ENCODE measurements at regions not wholly inside any gene's neighbourhood (a gene's known extent, or its start where the extent isn't known, plus 50 kb on each side); places are given as distances from the start of the nearest gene placed in this dataset.
A peak's percentile ranks its signal among the peaks of the same experiment; 100 is the strongest.

DNA sequence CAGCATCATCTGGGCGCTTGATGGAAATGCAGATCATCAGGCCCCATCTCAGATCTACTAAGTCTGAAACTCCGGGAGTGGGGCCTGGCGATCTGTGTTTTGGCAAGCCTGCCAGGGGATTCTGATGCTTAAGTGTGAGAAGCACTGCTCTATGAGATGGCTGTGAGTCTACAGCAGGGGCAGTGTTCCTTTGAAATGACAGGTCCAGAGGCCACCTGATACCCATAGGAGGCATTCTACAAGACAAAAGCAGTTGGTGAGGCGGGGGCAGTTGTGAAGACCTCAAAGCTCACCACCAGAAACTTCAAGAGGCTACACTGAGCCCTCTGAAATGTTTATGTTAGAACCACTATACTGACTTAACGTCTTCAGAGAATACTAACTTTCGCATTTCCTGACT, 86.9 kb upstream of the SPATA31D4 start:
- no peak for DNase-seq

DNA sequence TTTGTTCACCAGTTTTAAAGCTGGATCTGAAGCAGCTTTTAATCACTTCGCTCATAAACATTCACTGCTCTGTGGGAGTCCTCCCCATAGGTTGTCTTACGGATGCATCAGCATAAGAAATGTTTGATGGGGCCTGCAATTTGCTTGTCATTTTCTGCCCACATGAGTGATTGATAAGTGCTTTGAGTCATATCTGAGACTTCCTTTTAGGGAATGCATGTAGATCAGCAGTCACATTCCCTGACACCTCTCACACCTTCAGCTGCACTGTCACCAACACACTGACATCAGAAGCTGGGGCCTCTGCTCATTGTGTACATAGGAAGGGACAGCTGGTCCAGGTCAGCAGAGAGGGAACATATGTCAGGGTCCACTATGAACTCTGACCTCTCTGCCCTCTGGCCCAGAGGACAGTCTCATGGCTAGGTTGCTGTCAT, 84.1 kb upstream of the SPATA31D4 start:
- DNase-seq = peak in 1 of 58 donors; percentile 23

DNA sequence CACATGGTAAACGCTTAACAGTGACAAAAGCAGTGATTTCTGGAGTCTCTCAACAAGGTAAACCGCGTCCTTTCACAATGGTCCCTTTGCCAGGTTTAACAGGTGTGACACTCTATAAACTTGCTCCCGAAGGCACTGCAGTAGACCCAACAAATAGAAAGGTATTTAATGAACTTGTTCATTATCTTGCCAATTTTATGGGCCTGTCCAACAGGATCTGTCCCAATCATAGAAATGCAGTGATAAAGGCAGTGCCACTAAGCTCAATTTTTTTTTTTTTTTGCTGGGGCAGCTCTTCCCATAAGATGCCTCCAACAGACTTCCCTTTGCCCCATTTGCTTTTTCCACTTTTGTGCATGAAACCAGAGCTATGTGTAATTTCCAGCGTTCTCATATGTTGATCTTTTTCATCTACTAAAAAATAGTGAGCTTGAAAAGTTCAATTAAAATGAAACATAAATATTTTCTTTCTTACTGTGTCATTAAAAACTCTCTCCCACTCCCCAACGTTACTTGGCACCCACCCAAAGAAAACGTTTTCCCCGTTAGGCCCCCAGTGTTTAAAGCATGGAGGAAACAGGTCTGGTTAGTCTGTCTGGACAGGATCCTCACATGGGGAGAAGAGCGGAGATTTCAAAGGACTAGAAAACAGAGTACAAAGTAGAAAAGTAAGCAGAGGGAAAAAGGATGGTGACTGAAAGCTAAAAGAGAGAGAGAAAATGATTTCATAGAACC, 80.9 kb upstream of the SPATA31D4 start:
- no peak for DNase-seq

DNA sequence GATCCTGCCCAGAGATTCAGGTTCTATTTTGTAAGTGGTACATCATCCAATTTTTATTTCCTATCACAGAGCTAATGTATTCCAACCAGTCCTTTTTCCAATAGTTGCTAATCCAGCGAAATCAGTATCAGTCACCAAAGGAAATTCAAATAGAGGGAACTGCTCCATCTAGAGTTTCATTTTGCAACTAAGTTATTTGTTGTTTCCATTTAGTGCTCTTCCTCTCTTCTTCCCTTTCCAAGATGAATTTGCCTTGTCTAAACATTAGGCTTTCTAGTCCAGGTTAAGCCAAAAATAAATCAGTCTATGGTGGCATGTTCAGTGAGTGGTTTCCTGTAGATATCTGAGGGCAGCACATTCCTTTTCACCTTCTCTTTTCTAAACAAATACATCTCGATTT, 79.8 kb upstream of the SPATA31D4 start:
- peak in 1 of 58 donors; percentile 29 for DNase-seq

DNA sequence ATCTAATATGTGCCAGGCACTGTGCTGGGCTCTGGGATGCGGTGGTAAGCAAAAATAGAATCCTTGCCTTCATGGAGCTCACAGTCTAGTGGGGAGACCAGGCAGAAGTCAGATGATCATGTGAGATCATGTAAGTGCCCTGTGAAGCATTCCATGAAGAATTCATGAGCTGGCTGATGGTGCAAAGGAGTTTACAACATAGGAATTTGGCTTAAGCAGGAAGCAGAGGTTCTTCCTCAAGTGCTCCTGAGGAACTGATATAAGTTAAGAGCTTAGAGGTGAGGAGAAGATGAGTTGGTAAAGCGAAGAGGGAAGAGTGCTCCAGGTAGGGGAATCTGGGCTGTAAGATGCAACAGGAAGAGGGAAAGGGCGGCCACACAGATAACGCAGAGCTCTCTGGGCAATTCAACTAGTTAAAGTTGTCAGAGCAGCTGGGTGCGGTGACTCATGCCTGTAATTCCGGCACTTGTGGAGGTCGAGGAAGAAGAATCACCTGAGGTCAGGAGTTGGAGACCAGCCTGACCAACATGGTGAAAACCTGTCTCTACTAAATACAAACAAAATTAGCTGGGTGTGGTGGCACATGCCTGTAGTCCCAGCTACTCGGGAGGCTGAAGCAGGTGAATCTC, 78.5 kb upstream of the SPATA31D4 start:
- no peak for DNase-seq

DNA sequence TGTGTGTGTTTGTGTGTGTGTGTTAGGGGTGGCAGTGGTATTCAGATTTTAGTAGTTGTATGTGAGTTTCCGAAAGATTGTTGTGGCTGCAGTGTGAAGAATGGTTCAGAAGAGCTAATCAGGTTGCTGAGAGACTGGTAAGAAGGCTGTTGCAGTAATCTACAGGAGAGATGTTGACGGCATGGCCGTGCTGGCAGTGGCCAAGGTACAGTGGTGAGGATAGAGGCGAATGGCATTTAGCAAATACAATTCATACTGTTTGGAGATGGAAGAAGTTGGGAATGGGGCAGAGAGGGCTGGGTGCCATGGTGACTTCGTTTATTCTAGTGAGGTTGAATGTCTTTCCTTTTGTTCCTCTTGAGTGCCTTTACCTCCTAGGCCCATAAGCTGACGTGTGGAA, 77.5 kb upstream of the SPATA31D4 start:
- DNase-seq = no peak

DNA sequence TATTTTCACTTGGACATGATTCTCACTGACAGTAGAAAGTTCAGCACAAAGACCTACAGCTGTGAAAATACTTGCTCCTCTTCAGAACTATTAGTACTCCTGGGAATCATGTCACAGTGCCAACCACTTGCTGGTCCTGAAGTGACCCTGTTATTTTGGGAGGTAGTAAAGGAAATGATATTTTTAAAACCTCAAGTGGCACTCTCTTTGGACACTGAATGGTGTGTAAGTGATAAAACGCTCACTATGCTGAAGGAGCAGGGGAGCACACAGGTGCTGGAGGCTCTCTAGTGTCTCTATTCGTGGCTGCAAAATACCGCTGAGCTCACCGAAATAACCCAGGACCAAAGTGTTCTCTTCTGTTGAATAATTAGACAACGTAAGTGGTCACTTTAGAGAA, 76.9 kb upstream of the SPATA31D4 start:
- no peak for DNase-seq

DNA sequence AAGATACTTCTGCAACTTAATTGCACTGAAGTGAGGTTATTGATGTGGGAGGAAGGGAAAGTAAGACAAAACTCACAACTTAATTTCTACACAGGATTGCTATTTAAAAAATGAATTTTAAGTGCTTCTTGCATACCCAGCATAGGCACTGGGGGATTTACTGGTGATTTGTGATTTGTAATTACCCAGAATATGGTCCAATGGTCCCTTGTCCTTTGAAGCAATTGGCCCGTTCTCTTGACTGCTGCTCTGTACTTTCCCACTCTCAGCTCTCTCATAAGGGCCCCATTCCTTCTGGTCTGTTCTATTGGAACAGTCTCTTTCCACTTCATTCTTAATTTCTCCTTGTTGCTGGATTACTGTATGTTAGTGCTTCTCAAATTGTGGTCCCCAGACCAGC, 75.4 kb upstream of the SPATA31D4 start:
- no peak for DNase-seq

DNA sequence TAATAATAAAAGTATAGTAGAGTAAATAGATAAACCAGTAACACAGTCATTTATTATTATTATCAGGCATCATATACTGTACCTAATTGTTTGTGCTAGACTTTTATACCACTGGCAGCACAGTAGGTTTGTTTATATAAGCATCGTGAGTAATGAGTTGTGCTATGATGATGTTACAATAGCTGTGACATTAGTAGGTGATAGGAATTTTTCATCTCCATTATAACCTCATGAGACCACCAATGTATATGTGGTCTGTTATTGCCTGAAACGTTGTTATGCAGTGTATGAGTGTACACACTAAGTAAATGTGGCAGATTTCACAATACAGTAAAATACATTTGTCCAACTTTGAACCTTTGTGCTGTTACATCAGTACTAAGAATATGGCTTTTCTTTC, 72.7 kb upstream of the SPATA31D4 start:
- no peak for DNase-seq

DNA sequence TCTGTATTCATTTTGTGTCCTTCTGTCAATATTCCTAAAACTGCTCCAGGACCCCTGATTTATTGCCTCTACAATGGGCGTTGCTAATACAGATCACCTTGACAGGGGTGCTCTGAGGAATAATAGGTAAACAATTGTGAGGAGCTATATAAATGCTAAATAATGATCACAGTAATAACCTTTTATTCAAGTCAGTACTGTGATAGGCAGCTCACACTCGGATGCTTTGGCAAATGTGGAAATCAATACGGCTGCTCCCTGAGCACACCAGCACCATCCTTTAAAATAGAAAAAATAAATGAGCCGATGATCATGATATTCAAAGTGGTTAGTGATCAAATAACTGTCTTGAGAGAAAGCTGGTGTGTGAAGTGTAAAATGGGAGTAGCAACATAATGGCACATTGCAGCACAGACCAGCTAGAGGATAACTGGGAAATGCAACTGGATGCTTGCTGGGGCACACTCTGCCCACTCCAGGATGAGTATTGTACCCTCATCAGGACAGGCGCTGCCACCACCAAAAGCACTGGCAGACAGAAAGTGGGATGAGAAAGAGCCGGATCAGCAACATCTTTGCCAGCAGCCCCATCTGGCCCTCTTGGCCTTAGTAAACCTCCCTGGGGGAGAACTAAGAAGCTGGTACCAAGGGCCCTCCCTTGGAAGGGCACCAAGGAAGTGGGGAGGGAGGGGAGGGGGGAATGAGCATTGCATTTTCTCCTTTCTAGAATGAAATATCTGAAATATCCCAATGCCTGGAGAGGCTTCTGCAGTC, 69.4 kb upstream of the SPATA31D4 start:
- no peak for DNase-seq

DNA sequence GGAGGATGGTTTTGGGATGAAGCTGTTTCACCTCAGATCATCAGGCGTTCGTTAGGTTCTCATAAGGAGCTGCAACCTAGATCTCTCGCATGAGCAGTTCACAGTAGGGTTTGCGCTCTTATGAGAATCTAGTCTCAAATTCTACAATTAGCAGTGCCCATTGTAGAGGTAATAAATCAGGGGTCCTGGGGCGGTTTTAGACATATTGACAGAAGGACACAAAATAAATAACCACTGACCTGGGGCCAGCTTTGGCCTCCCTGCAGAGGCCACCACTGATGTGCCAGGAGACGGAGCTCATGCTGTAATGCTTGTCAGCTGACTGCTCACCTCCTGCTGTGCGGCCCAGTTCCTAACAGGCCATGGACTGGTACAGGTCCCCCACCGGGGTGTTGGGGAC, 67.6 kb upstream of the SPATA31D4 start:
- no peak for DNase-seq

DNA sequence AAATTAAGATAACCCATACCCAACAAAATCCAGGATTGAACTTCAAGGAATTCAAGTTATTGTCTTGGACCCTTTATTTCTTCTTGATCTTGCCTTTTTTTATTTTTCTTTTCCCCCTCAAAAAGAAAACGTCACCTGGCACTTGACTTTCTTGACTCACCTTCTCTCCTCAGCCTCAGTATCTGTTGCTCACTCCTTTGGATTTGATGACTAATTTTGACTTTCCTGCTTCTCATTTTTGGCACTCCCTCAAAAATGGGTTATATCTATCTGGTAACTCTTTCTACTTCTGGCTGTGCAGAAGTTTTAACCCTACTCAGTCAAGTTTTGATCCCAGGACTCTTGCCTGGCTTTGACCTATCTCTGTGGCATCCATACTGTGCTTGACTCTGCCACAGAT, 66.6 kb upstream of the SPATA31D4 start:
- no peak for DNase-seq

DNA sequence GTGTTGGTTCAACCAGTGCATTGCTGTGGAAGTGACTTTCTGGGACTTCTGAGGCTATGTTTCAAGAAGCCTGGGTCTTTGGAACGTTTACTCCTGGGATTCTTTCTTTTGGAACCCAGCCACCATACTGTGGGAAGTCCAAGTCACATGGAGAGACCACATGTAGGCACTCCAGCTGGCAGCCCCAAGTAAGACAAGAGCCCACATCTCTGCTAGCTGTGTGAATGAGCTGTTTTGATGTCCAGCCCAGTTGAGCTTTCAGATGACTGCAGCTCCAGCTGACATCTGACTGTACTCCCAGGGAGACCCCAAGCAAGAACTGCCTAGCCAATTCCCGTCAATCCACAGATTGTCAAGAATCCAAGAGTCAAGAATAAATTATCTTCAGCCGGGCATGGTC, 60.1 kb upstream of the SPATA31D4 start:
- no peak for DNase-seq

DNA sequence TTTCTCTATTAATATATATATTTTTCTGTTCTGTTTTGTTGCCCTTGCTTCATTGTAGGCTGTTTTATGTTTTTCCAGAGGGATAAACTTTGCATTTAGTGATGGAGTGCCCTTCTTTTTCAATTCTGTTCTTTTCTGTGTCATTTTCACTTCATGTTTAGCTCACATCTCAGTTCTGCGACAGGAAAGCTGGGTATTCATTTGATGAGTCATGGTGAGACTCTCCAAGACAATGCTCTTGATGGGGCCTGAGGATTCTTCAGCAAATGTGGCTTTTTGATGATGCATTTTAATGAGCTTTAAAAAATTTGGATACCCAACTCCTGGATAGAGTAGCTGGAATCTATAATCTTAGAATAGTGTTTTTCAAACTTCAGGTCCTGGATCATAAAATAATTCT, 56.5 kb upstream of the SPATA31D4 start:
- no peak for DNase-seq

DNA sequence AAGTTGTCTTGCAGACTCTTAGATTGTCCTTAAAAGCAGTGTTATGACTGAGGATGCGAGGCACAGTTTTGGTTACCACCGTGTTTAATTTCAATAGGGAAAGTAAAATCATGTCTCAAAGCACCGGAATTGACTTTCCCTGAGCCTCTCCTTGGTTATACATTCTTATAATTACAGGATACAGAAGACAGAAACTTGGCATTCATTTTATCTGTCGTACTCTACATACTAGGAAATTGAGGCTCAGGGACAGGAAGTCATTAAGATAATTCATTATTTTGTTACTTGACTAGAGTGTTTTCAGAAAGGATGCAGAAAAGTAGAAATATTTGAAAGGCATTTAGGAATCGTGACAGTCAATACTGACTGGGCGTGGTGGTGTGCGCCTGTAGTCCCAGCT, 54.0 kb upstream of the SPATA31D4 start:
- no peak for DNase-seq

DNA sequence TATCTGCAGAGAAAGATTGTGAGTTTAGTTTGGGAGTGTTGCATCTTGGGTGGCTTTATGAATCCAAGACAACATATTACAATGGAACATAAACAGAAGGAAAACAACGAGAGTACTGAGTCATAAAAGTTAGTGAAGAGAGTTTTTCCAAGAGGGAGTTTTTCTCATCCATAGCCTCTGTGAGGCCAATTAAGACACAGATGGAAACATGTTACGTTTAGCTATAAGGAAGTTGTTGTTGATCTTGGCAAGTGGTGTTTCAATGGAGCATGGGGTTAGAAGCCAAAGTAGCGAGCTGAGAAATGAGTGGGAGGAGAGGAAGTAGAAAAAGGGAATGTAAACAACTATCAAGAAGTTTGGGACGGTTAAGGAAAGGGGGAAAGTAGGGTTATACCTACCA, 53.3 kb upstream of the SPATA31D4 start:
- no peak for DNase-seq

DNA sequence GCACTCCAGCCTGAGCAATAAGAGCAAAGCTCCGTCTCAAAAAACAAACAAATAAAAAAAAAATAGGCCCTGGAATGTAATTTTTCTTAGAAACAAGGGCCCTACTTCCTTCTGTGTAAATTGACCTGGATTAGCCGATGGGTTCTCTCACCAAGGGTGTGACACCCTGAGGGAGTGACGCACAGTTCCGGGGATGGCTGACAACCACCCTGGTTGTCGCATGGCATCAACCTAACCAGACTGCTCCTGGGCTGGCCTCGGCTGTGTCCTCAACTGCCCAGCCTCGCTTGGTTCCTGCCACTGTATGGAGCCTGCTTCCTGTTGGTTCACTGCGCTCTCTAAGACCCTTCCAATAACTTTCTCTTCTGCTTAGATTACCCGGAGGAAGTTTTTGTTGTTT, 51.2 kb upstream of the SPATA31D4 start:
- DNase-seq = no peak
